ENCODE measurements at regions not wholly inside any gene's neighbourhood (a gene's known extent, or its start where the extent isn't known, plus 50 kb on each side); places are given as distances from the start of the nearest gene placed in this dataset.

- TF ChIP-seq POLR2AphosphoS5 (IDR thresholded peaks at IDR 0.05) (no peak), CTCF (IDR thresholded peaks at IDR 0.05) (no peak), POLR2A (IDR thresholded peaks at IDR 0.05) (no peak)
Measured at GRCh38 chr14:38900887-38901286, 202.1 kb downstream of the SEC23A start.

Measured in stomach (tissue), 4 donors.